ENCODE measurements at regions not wholly inside any gene's neighbourhood (a gene's known extent, or its start where the extent isn't known, plus 50 kb on each side); places are given as distances from the start of the nearest gene placed in this dataset.

GRCh38 chr11:105332171-105332570 is 192.6 kb upstream of the CARD18 start:
- H4K20me1 ChIP-seq (ENCODE audit: insufficient read depth, low read length, poor library complexity, severe bottlenecking) = no peaks in the 10 kb centered on the region
- H3K36me3 ChIP-seq (ENCODE audit: insufficient read depth, low read length) = no peaks in the 10 kb centered on the region
- no peaks in the 10 kb centered on the region for H3F3A ChIP-seq (ENCODE audit: low read depth)
- no peak overlapping the region for H3K4me2 ChIP-seq (ENCODE audit: low read depth, low read length, poor library complexity, severe bottlenecking)
- H3K4me3 ChIP-seq (ENCODE audit: low read length, poor library complexity, severe bottlenecking) = no peak overlapping the region
- H3K79me2 ChIP-seq (ENCODE audit: insufficient read depth, low read length) = no peaks in the 10 kb centered on the region
- no peaks in the 10 kb centered on the region for H3K27me3 ChIP-seq (ENCODE audit: insufficient read depth, low read length, poor library complexity, severe bottlenecking)
- H3K9me2 ChIP-seq (replicated peaks; ENCODE audit: low read depth, low read length) = no peaks in the 10 kb centered on the region
- H3K9ac ChIP-seq (ENCODE audit: low read depth, low read length, poor library complexity, severe bottlenecking) = no peak overlapping the region
- H2AFZ ChIP-seq (ENCODE audit: low read length) = no peak overlapping the region
- no peak for TF ChIP-seq CTCF (conservative IDR thresholded peaks at IDR 0.05; ENCODE audit: low read length)
- no peak for TF ChIP-seq EZH2phosphoT487 (IDR thresholded peaks at IDR 0.05; ENCODE audit: borderline replicate concordance)
- peaks cover 4% of the 10 kb centered on the region; the same call in 1 of the 2 replicates for H3K9me3 ChIP-seq (ENCODE audit: insufficient read depth, low read depth, low read length)
- H3K4me1 ChIP-seq (ENCODE audit: insufficient read depth, low read length, poor library complexity, severe bottlenecking) = no peaks in the 10 kb centered on the region

GRCh38 chr11:105328061-105328460 is 188.5 kb upstream of the CARD18 start:
- Histone ChIP-seq H3K79me2 (ENCODE audit: insufficient read depth, low read length) (no peaks in the 10 kb centered on the region), H3K4me1 (ENCODE audit: insufficient read depth, low read length, poor library complexity, severe bottlenecking) (no peaks in the 10 kb centered on the region), H2AFZ (ENCODE audit: low read length) (no peak overlapping the region), H3F3A (ENCODE audit: low read depth) (no peaks in the 10 kb centered on the region), H3K9me2 (replicated peaks; ENCODE audit: low read depth, low read length) (no peaks in the 10 kb centered on the region), H3K4me3 (ENCODE audit: low read length, poor library complexity, severe bottlenecking) (no peak overlapping the region), H3K4me2 (ENCODE audit: low read depth, low read length, poor library complexity, severe bottlenecking) (no peak overlapping the region), H3K9ac (ENCODE audit: low read depth, low read length, poor library complexity, severe bottlenecking) (no peak overlapping the region), H3K36me3 (ENCODE audit: insufficient read depth, low read length) (no peaks in the 10 kb centered on the region), H4K20me1 (ENCODE audit: insufficient read depth, low read length, poor library complexity, severe bottlenecking) (no peaks in the 10 kb centered on the region), H3K27me3 (ENCODE audit: insufficient read depth, low read length, poor library complexity, severe bottlenecking) (no peaks in the 10 kb centered on the region), H3K9me3 (ENCODE audit: insufficient read depth, low read depth, low read length) (peaks cover 3% of the 10 kb centered on the region; the same call in 1 of the 2 replicates)
- TF ChIP-seq CTCF (conservative IDR thresholded peaks at IDR 0.05; ENCODE audit: low read length) = no peak
- no peak for TF ChIP-seq EZH2phosphoT487 (IDR thresholded peaks at IDR 0.05; ENCODE audit: borderline replicate concordance)

- Histone ChIP-seq H3K27me3 (ENCODE audit: insufficient read depth, low read length, poor library complexity, severe bottlenecking) (no peaks in the 10 kb centered on the region), H3K79me2 (ENCODE audit: insufficient read depth, low read length) (no peaks in the 10 kb centered on the region), H3K4me2 (ENCODE audit: low read depth, low read length, poor library complexity, severe bottlenecking) (no peak overlapping the region), H3K4me1 (ENCODE audit: insufficient read depth, low read length, poor library complexity, severe bottlenecking) (no peaks in the 10 kb centered on the region), H4K20me1 (ENCODE audit: insufficient read depth, low read length, poor library complexity, severe bottlenecking) (no peaks in the 10 kb centered on the region), H3K4me3 (ENCODE audit: low read length, poor library complexity, severe bottlenecking) (no peak overlapping the region), H3F3A (ENCODE audit: low read depth) (no peaks in the 10 kb centered on the region), H2AFZ (ENCODE audit: low read length) (no peak overlapping the region), H3K9ac (ENCODE audit: low read depth, low read length, poor library complexity, severe bottlenecking) (no peak overlapping the region), H3K9me3 (ENCODE audit: insufficient read depth, low read depth, low read length) (no peaks in the 10 kb centered on the region), H3K9me2 (replicated peaks; ENCODE audit: low read depth, low read length) (no peaks in the 10 kb centered on the region), H3K36me3 (ENCODE audit: insufficient read depth, low read length) (no peaks in the 10 kb centered on the region)
- TF ChIP-seq EZH2phosphoT487 (IDR thresholded peaks at IDR 0.05; ENCODE audit: borderline replicate concordance) (no peak), CTCF (conservative IDR thresholded peaks at IDR 0.05; ENCODE audit: low read length) (no peak)
Measured at GRCh38 chr11:105324156-105324555, 184.6 kb upstream of the CARD18 start.
